GM23248 (cell line): ENCODE measurements at regions not wholly inside any gene's neighbourhood (a gene's known extent, or its start where the extent isn't known, plus 50 kb on each side); places are given as distances from the start of the nearest gene placed in this dataset.

Source experiments
- DNase-seq: peaks from one replicate; pipeline ENCODE4 v3.0.0-alpha.2; 2015
- H2AFZ ChIP-seq: fragments of 200-600 bp; sonication (generic); 2 replicates; pipeline ENCODE4 v1.6.1; 2016; ENCODE audit warnings: antibody characterized with exemption
- H3F3A ChIP-seq: fragments of 200-600 bp; sonication (generic); 2 replicates; pipeline ENCODE4 v1.6.1; 2016; ENCODE audit warnings: mild to moderate bottlenecking, antibody characterized with exemption, mixed run types; ENCODE audit not compliant: insufficient read depth
- H3K27ac ChIP-seq: fragments of 200-600 bp; sonication (generic); 2 replicates; pipeline ENCODE4 v1.5.1; 2016; ENCODE audit warnings: mild to moderate bottlenecking
- H3K27me3 ChIP-seq: fragments of 200-600 bp; sonication (generic); replicated peaks from 2 replicates; pipeline ENCODE4 v1.6.1; 2016; ENCODE audit warnings: mild to moderate bottlenecking; ENCODE audit not compliant: insufficient read depth
- H3K36me3 ChIP-seq: fragments of 200-600 bp; sonication (generic); 2 replicates; pipeline ENCODE4 v1.6.1; 2016; ENCODE audit warnings: low read depth, mild to moderate bottlenecking
- H3K4me1 ChIP-seq: fragments of 200-600 bp; sonication (generic); 2 replicates; pipeline ENCODE4 v1.6.1; 2016; ENCODE audit warnings: mild to moderate bottlenecking; ENCODE audit not compliant: insufficient read depth
- H3K4me2 ChIP-seq: fragments of 200-600 bp; sonication (generic); one replicate; pipeline ENCODE4 v1.6.1; 2016; ENCODE audit warnings: mild to moderate bottlenecking; ENCODE audit not compliant: unreplicated experiment
- H3K4me3 ChIP-seq: fragments of 200-600 bp; sonication (generic); 2 replicates; pipeline ENCODE4 v1.5.1; 2016; ENCODE audit warnings: mild to moderate bottlenecking
- H3K79me2 ChIP-seq: fragments of 200-600 bp; sonication (generic); 2 replicates; pipeline ENCODE4 v1.6.1; 2016; ENCODE audit warnings: mild to moderate bottlenecking; ENCODE audit not compliant: insufficient read depth
- H3K9ac ChIP-seq: fragments of 200-600 bp; sonication (generic); 2 replicates; pipeline ENCODE4 v1.6.1; 2016; ENCODE audit warnings: mild to moderate bottlenecking
- H3K9me2 ChIP-seq: fragments of 200-600 bp; sonication (generic); 2 replicates; pipeline ENCODE4 v1.6.1; 2016; ENCODE audit warnings: mixed run types, mild to moderate bottlenecking, moderate library complexity; ENCODE audit not compliant: insufficient read depth
- H3K9me3 ChIP-seq: fragments of 200-600 bp; sonication (generic); one replicate; pipeline ENCODE4 v1.6.1; 2017; ENCODE audit warnings: low read depth
- H4K20me1 ChIP-seq: fragments of 200-600 bp; sonication (generic); 2 replicates; pipeline ENCODE4 v1.6.0; 2016; ENCODE audit not compliant: insufficient read depth
- EZH2 ChIP-seq: fragments of 200-600 bp; sonication (generic); IDR thresholded peaks from 2 replicates; pipeline ENCODE4 v1.6.1; 2018; ENCODE audit warnings: antibody characterized with exemption, mild to moderate bottlenecking; ENCODE audit not compliant: insufficient read depth, poor library complexity, severe bottlenecking
- EZH2phosphoT487 ChIP-seq: fragments of 200-600 bp; sonication (generic); IDR thresholded peaks from 2 replicates; pipeline ENCODE4 v1.6.1; 2018; ENCODE audit warnings: antibody characterized with exemption, moderate library complexity, mild to moderate bottlenecking, low read depth; ENCODE audit not compliant: insufficient read depth
- WGBS, 2 experiments: methylation state at CpG; one replicate each; pipeline ENCODE4 v1.1.6; 2015 to 2017; ENCODE audit warnings: low lambda C conversion rate in 2 of 2, low coverage in 1 of 2; ENCODE audit errors: missing lambda C conversion rate in 2 of 2; 5-methylcytosine and 5-hydroxymethylcytosine counted together
- in situ Hi-C: fragments of 300-500 bp; cut with MboI; formaldehyde crosslinking; loops from 2 replicates; pipeline ENCODE4 v1.15.0; 2020

GRCh38 chr2:120448961-120449810, 103.2 kb downstream of the INHBB start:
- Histone ChIP-seq H3K36me3 (no peaks in the 10 kb centered on the region), H3K9me3 (no peaks in the 10 kb centered on the region), H3K27me3 (no peaks in the 10 kb centered on the region), H2AFZ (no peak overlapping the region), H3K27ac (no peak overlapping the region), H3K4me2 (no peak overlapping the region), H3K4me3 (no peak overlapping the region), H3K9ac (no peak overlapping the region), H3F3A (0 out of 2 replicates have a peak, but pooled peaks cover 2% of the 10 kb centered on the region), H3K4me1 (peaks cover 8% of the 10 kb centered on the region), H3K79me2 (no peaks in the 10 kb centered on the region), H3K9me2 (no peaks in the 10 kb centered on the region), H4K20me1 (no peaks in the 10 kb centered on the region)
- no peak for DNase-seq
- 79 to 84% methylated on average over 14 to 15 of the region's 15 CpGs for WGBS, 2 experiments
- TF ChIP-seq EZH2 (no peak), EZH2phosphoT487 (no peak)
- in situ Hi-C loops = no loop called here

GRCh38 chr2:120450196-120450820, 104.4 kb downstream of the INHBB start:
- Histone ChIP-seq H3K27me3 (no peaks in the 10 kb centered on the region), H3K9ac (no peak overlapping the region), H3K36me3 (no peaks in the 10 kb centered on the region), H2AFZ (no peak overlapping the region), H4K20me1 (no peaks in the 10 kb centered on the region), H3K27ac (no peak overlapping the region), H3K4me2 (no peak overlapping the region), H3K9me3 (no peaks in the 10 kb centered on the region), H3K4me1 (peaks cover 19% of the 10 kb centered on the region), H3K9me2 (no peaks in the 10 kb centered on the region), H3K4me3 (no peak overlapping the region), H3K79me2 (no peaks in the 10 kb centered on the region), H3F3A (0 out of 2 replicates have a peak, but pooled peaks cover 2% of the 10 kb centered on the region)
- WGBS, 2 experiments = 73 to 74% methylated on average over 11 to 12 of the region's 12 CpGs
- no peak for DNase-seq
- no peak for TF ChIP-seq EZH2phosphoT487
- TF ChIP-seq EZH2 = no peak
- in situ Hi-C loops = no loop called here

- H3K9me3 ChIP-seq = no peaks in the 10 kb centered on the region
- H3K9me2 ChIP-seq = no peaks in the 10 kb centered on the region
- no peak overlapping the region for H3K27ac ChIP-seq
- no peaks in the 10 kb centered on the region for H4K20me1 ChIP-seq
- no peaks in the 10 kb centered on the region for H3K36me3 ChIP-seq
- no peak overlapping the region for H3K4me3 ChIP-seq
- in situ Hi-C loops = no loop called here
- 32 to 43% methylated on average over 6 of the region's 6 CpGs for WGBS, 2 experiments
- TF ChIP-seq EZH2phosphoT487 = no peak
- no peak for TF ChIP-seq EZH2
- peak; percentile 65 for DNase-seq
- H3K27me3 ChIP-seq = no peaks in the 10 kb centered on the region
- H3K79me2 ChIP-seq = no peaks in the 10 kb centered on the region
- 0 out of 2 replicates have a peak, but pooled peaks cover 2% of the 10 kb centered on the region for H3F3A ChIP-seq
- H3K4me2 ChIP-seq = no peak overlapping the region
- peaks cover 20% of the 10 kb centered on the region for H3K4me1 ChIP-seq
- H3K9ac ChIP-seq = 0 out of 2 replicates have a peak overlapping the region, but pooled peaks have one; percentile 35
- H2AFZ ChIP-seq = peak overlapping the region; percentile 63; the same call in 1 of the 2 replicates
Observed at GRCh38 chr2:120451334-120451733, 105.4 kb downstream of the INHBB start.

GRCh38 chr2:120452131-120452530, 106.2 kb downstream of the INHBB start:
- no peak overlapping the region for H3K27ac ChIP-seq
- DNase-seq = no peak
- no peak for TF ChIP-seq EZH2phosphoT487
- no peaks in the 10 kb centered on the region for H4K20me1 ChIP-seq
- peaks cover 20% of the 10 kb centered on the region for H3K4me1 ChIP-seq
- in situ Hi-C loops = no loop called here
- no peak overlapping the region for H3K4me3 ChIP-seq
- no peak overlapping the region for H3K4me2 ChIP-seq
- H3K9ac ChIP-seq = no peak overlapping the region
- H3F3A ChIP-seq = 0 out of 2 replicates have a peak, but pooled peaks cover 2% of the 10 kb centered on the region
- H3K79me2 ChIP-seq = no peaks in the 10 kb centered on the region
- no peaks in the 10 kb centered on the region for H3K9me2 ChIP-seq
- no peaks in the 10 kb centered on the region for H3K27me3 ChIP-seq
- no peak overlapping the region for H2AFZ ChIP-seq
- H3K9me3 ChIP-seq = no peaks in the 10 kb centered on the region
- H3K36me3 ChIP-seq = no peaks in the 10 kb centered on the region
- WGBS, 2 experiments = 70 to 81% methylated on average over 4 to 7 of the region's 7 CpGs
